Testis (tissue), 2 donors: ENCODE measurements at regions not wholly inside any gene's neighbourhood (a gene's known extent, or its start where the extent isn't known, plus 50 kb on each side); places are given as distances from the start of the nearest gene placed in this dataset.
"Not testable (repeated sequence)": the region's sequence is repeated elsewhere in the genome, so short reads cannot be mapped to it uniquely, and the experiment has no call there.

Experiments
- DNase-seq: peaks from one replicate; pipeline ENCODE4 v3.0.0-alpha.2; 2019
- H3K27ac ChIP-seq, 2 donors: fragments of 200-600 bp; sonication (generic); one replicate each; pipeline ENCODE4 v1.5.1; 2019
- H3K27me3 ChIP-seq: fragments of 200-600 bp; sonication (generic); one replicate; pipeline ENCODE4 v1.5.1; 2019
- H3K36me3 ChIP-seq: fragments of 200-600 bp; sonication (generic); one replicate; pipeline ENCODE4 v1.5.1; 2017; ENCODE audit warnings: low read depth; ENCODE audit errors: missing control alignments
- H3K4me1 ChIP-seq: fragments of 200-600 bp; sonication (generic); one replicate; pipeline ENCODE4 v1.5.1; 2019
- H3K4me3 ChIP-seq, 2 donors: fragments of 200-600 bp; sonication (generic); one replicate each; pipeline ENCODE4 v1.5.1; 2017 to 2019
- H3K9me3 ChIP-seq: fragments of 200-600 bp; sonication (generic); one replicate; pipeline ENCODE4 v1.5.1; 2017
- POLR2A ChIP-seq: fragments of 450-650 bp; IDR thresholded peaks from one replicate; pipeline ENCODE4 v1.6.1; 2017; ENCODE audit warnings: antibody characterized with exemption, mild to moderate bottlenecking, moderate library complexity
- WGBS, 2 donors: methylation state at CpG; one replicate each; pipeline ENCODE4 v1.1.5; 2018; 5-methylcytosine and 5-hydroxymethylcytosine counted together
- intact Hi-C: fragments of 100-400 bp; cut with DNase I; formaldehyde crosslinking; loops from one replicate; pipeline ENCODE4 v1.15.1; 2023; ENCODE audit warnings: low total_unique reads
- TF ChIP-seq, protein P1 (sequence below), 3 experiments: fragments of 450-650 bp in 2 of 3; fragments of 200-600 bp in 1 of 3; sonication (generic) in 1 of 3; IDR thresholded peaks; one replicate each; pipeline ENCODE4 v1.5.1; 2016 to 2019; ENCODE audit warnings: antibody characterized with exemption in 3 of 3, mild to moderate bottlenecking in 2 of 3, moderate library complexity in 1 of 3

DNA sequence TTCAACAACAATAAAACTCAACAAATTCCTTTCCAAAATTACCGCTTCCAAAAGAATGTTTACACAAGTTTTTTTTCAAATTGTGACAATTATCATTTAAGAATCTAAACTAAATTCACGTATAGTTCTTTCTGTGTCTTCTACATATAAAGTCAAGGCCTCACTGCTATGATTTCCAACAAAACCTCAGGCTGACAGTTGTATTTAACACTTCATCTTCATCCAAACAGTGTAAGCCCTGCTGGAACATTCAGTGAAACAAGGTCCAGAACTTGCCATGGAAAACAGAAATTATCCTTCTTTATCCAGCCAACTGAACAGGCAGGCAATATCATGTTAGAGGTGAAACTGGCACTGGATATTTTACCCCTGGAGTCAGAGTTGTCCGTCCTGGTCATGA lies 357.9 kb downstream of the PID1 start:
- TF ChIP-seq, protein P1, sequence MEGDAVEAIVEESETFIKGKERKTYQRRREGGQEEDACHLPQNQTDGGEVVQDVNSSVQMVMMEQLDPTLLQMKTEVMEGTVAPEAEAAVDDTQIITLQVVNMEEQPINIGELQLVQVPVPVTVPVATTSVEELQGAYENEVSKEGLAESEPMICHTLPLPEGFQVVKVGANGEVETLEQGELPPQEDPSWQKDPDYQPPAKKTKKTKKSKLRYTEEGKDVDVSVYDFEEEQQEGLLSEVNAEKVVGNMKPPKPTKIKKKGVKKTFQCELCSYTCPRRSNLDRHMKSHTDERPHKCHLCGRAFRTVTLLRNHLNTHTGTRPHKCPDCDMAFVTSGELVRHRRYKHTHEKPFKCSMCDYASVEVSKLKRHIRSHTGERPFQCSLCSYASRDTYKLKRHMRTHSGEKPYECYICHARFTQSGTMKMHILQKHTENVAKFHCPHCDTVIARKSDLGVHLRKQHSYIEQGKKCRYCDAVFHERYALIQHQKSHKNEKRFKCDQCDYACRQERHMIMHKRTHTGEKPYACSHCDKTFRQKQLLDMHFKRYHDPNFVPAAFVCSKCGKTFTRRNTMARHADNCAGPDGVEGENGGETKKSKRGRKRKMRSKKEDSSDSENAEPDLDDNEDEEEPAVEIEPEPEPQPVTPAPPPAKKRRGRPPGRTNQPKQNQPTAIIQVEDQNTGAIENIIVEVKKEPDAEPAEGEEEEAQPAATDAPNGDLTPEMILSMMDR (IDR thresholded peaks at IDR 0.05): no peak
- TF ChIP-seq POLR2A: no peak
- intact Hi-C loops: no loop called here
- Histone ChIP-seq H3K27ac (no peak overlapping the region), H3K4me1 (no peaks in the 10 kb centered on the region), H3K27me3 (no peaks in the 10 kb centered on the region), H3K9me3 (no peaks in the 10 kb centered on the region), H3K36me3 (no peaks in the 10 kb centered on the region), H3K4me3 (no peak overlapping the region)
- DNase-seq: no peak
- WGBS, 2 donors: 54 to 67% methylated on average over 3 of the region's 3 CpGs

GRCh38 chr2:228910872-228911271 lies 360.2 kb downstream of the PID1 start:
- WGBS, 2 donors: 91 to 94% methylated on average over 1 of the region's 1 CpG
- intact Hi-C loops, H3K4me3 ChIP-seq, H3K27ac ChIP-seq, H3K36me3 ChIP-seq, H3K9me3 ChIP-seq, H3K4me1 ChIP-seq, H3K27me3 ChIP-seq, DNase-seq: not testable (repeated sequence)

GRCh38 chr2:228902176-228902575 lies 368.9 kb downstream of the PID1 start:
- WGBS, 2 donors: 65 to 70% methylated on average over 3 of the region's 3 CpGs
- Histone ChIP-seq H3K4me1 (no peaks in the 10 kb centered on the region), H3K36me3 (no peaks in the 10 kb centered on the region), H3K27me3 (no peaks in the 10 kb centered on the region), H3K27ac (no peak overlapping the region), H3K9me3 (no peaks in the 10 kb centered on the region), H3K4me3 (no peak overlapping the region)
- DNase-seq: no peak
- no peak for TF ChIP-seq POLR2A
- TF ChIP-seq, protein P1 (IDR thresholded peaks at IDR 0.05): no peak
- intact Hi-C loops: no loop called here

- no peak for DNase-seq
- no peaks in the 10 kb centered on the region for H3K4me1 ChIP-seq
- no peak overlapping the region for H3K27ac ChIP-seq
- no peaks in the 10 kb centered on the region for H3K27me3 ChIP-seq
- no peak for TF ChIP-seq POLR2A
- TF ChIP-seq, protein P1 (IDR thresholded peaks at IDR 0.05): no peak
- H3K4me3 ChIP-seq: no peak overlapping the region
- no peaks in the 10 kb centered on the region for H3K36me3 ChIP-seq
- 93 to 96% methylated on average over 1 of the region's 1 CpG for whole genome bisulfite sequencing, 2 donors
- no peaks in the 10 kb centered on the region for H3K9me3 ChIP-seq
- intact Hi-C loops: no loop called here
These were observed 369.6 kb downstream of the PID1 start for GRCh38 chr2:228901531-228901930.

DNA sequence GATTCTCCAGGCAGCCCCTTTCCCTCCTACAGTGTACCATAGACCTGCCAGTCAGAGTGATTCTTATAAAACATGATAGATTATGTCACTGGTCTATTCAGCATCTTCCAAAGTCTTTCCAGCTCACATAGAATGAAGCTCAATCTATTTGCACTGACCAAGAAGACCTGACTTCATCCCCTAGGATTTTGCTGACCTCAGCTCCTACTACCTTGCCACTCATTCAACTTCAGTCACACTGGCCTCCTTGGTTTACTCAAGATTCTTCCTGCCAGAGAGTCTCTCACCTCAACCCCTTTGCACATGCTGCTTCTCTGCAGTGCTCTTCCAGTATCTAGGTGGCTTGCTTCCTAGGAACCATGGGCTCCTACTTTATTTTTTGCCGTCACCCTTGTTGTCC lies 392.9 kb downstream of the PID1 start:
- Histone ChIP-seq H3K4me1 (no peaks in the 10 kb centered on the region), H3K4me3 (no peak overlapping the region), H3K27ac (no peak overlapping the region), H3K36me3 (no peaks in the 10 kb centered on the region), H3K27me3 (no peaks in the 10 kb centered on the region), H3K9me3 (no peaks in the 10 kb centered on the region)
- no peak for DNase-seq
- intact Hi-C loops: no loop called here
- TF ChIP-seq POLR2A: no peak
- TF ChIP-seq, protein P1 (IDR thresholded peaks at IDR 0.05): no peak
- 96 to 100% methylated on average over 1 of the region's 1 CpG for WGBS, 2 donors
